ENCODE measurements at regions not wholly inside any gene's neighbourhood (a gene's known extent, or its start where the extent isn't known, plus 50 kb on each side); places are given as distances from the start of the nearest gene placed in this dataset.

DNA sequence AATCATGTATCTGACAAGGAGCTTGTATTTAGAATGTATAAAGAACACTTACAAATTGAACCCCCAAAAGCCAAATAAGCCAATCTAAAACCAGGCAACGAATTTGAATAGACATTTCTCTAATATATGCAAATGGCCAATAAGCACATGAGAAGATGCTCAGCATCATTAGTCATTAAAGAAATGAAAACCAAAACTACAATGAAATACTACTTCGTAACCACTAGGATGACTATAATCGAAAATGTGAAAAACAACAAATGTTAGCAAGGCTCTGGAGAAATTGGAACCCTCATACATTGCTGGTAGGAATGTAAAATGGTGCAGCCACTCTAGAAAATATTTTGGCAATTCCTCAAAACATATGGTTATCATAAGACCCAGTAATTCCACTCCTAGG, 105.8 kb upstream of the TOP1 start:
- no peak overlapping the region for H3K14ac ChIP-seq (ENCODE audit: insufficient read length)
- H3K4ac ChIP-seq (replicated peaks; ENCODE audit: insufficient read length, low read depth, low read length): no peak overlapping the region
- H3K79me1 ChIP-seq (ENCODE audit: low read depth, low read length): no peaks in the 10 kb centered on the region
- H2AK5ac ChIP-seq (ENCODE audit: low read depth, low read length): no peak overlapping the region
- H3K4me1 ChIP-seq (replicated peaks in 1 of 4; ENCODE audit: control insufficient read depth in 3 of 4, insufficient read depth in 4 of 4, low read length in 3 of 4): no peaks in the 10 kb centered on the region
- no peak overlapping the region for H2BK20ac ChIP-seq (ENCODE audit: low read length)
- H2BK5ac ChIP-seq (ENCODE audit: low read depth, low read length): no peak overlapping the region
- no peak overlapping the region for H3K23ac ChIP-seq (ENCODE audit: insufficient read length)
- H4K5ac ChIP-seq (ENCODE audit: insufficient read length, low read depth, low read length): no peak overlapping the region
- H3K36me3 ChIP-seq (ENCODE audit: control insufficient read depth in 2 of 4, insufficient read depth in 4 of 4, low read length in 3 of 4): no peaks in the 10 kb centered on the region
- H4K8ac ChIP-seq (ENCODE audit: extremely low read depth, insufficient read depth, low read length): no peak overlapping the region
- H3K4me2 ChIP-seq (ENCODE audit: insufficient read depth in 1 of 2, low read depth in 2 of 2, low read length in 2 of 2): no peak overlapping the region
- no peaks in the 10 kb centered on the region for H3K23me2 ChIP-seq (ENCODE audit: low read depth, low read length)
- WGBS, 2 experiments (ENCODE audit: extremely low coverage in 1 of 2, insufficient coverage in 1 of 2, insufficient read length in 1 of 2, insufficient replicate concordance in 2 of 2, low coverage in 1 of 2, low lambda C conversion rate in 2 of 2, missing lambda C conversion rate in 1 of 2): 91% methylated on average over 3 of the region's 3 CpGs; no CpG with 5 or more reads in 1 of the 2 experiments
- no peak overlapping the region for H3K9ac ChIP-seq (replicated peaks in 1 of 4; ENCODE audit: extremely low read depth in 1 of 4, low read depth in 3 of 4, low read length in 3 of 4)
- no peaks in the 10 kb centered on the region for H3K79me2 ChIP-seq (ENCODE audit: control insufficient read depth in 1 of 2, insufficient read depth in 2 of 2, low read length in 2 of 2)
- no peak overlapping the region for H3K27ac ChIP-seq (ENCODE audit: low read depth, low read length)
- H2AFZ ChIP-seq (ENCODE audit: low read length): no peak overlapping the region
- ChIA-PET POLR2A (ENCODE audit: partially characterized antibody) (no interaction called here), CTCF (ENCODE audit: partially characterized antibody) (interaction anchor here (1.2 to 1.5 kb wide), 2 partner anchors 9 to 40 kb away, joined by 3 to 4 read pairs; no protein-coding TSS in a partner anchor)
- no peaks in the 10 kb centered on the region for H4K20me1 ChIP-seq (replicated peaks in 1 of 2; ENCODE audit: control insufficient read depth in 1 of 2, insufficient read depth in 2 of 2, low read length in 2 of 2)
- no peak overlapping the region for H3K4me3 ChIP-seq (ENCODE audit: extremely low read depth in 1 of 4, insufficient read depth in 2 of 4, low read depth in 3 of 4, low read length in 4 of 4)
- no peak overlapping the region for H4K91ac ChIP-seq (replicated peaks; ENCODE audit: insufficient read length, low read length)
- no peaks in the 10 kb centered on the region for H3K27me3 ChIP-seq (replicated peaks in 1 of 4; ENCODE audit: control insufficient read depth in 3 of 4, extremely low read depth in 1 of 4, insufficient read depth in 3 of 4, low read length in 3 of 4)
- no peak overlapping the region for H3K56ac ChIP-seq (replicated peaks; ENCODE audit: insufficient read length, low read depth, low read length)
- H2BK15ac ChIP-seq (ENCODE audit: low read length): no peak overlapping the region
- DNase-seq (ENCODE audit: low read depth in 1 of 2, low spot score in 2 of 2) (no peak), FAIRE-seq (no peak)
- no peak overlapping the region for H3K18ac ChIP-seq (ENCODE audit: extremely low read depth, low read length)
- H3K9me3 ChIP-seq (ENCODE audit: insufficient read depth in 2 of 2, low read depth in 1 of 2, low read length in 1 of 2): no peaks in the 10 kb centered on the region
- no peak overlapping the region for H2BK12ac ChIP-seq (ENCODE audit: low read depth, low read length)
- no peak overlapping the region for H2BK120ac ChIP-seq (replicated peaks; ENCODE audit: low read depth, low read length)
- TF ChIP-seq, protein P1, sequence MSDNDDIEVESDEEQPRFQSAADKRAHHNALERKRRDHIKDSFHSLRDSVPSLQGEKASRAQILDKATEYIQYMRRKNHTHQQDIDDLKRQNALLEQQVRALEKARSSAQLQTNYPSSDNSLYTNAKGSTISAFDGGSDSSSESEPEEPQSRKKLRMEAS (IDR thresholded peaks at IDR 0.05): no peak
- TF ChIP-seq CHD1 (IDR thresholded peaks at IDR 0.05; ENCODE audit: low read depth, low read length) (no peak), RAD21 (IDR thresholded peaks at IDR 0.05 in 1 of 2, conservative IDR thresholded peaks at IDR 0.05 in 1 of 2; ENCODE audit: low read depth in 2 of 2, low read length in 2 of 2) (no peak), CTBP2 (IDR thresholded peaks at IDR 0.05; ENCODE audit: borderline replicate concordance, insufficient read depth, insufficient read length, low read length) (no peak), FOSL1 (IDR thresholded peaks at IDR 0.05; ENCODE audit: insufficient read depth, low read depth, low read length) (no peak), KDM1A (IDR thresholded peaks at IDR 0.05; ENCODE audit: borderline replicate concordance, low read length) (no peak), KDM5A (IDR thresholded peaks at IDR 0.05; ENCODE audit: low read length) (no peak), SIRT6 (IDR thresholded peaks at IDR 0.05; ENCODE audit: low read length) (no peak), SAP30 (IDR thresholded peaks at IDR 0.05; ENCODE audit: insufficient read depth, insufficient replicate concordance, low read length) (no peak), ZNF274 (IDR thresholded peaks at IDR 0.05; ENCODE audit: borderline replicate concordance, extremely low read depth, low read length) (no peak), NANOG (IDR thresholded peaks at IDR 0.05; ENCODE audit: insufficient read depth, low read depth, low read length, poor library complexity, severe bottlenecking) (no peak), TAF7 (optimal IDR thresholded peaks at IDR 0.05; ENCODE audit: borderline replicate concordance, low read depth, low read length) (no peak), CBX8 (IDR thresholded peaks at IDR 0.05; ENCODE audit: borderline replicate concordance, low read depth, low read length) (no peak), CEBPB (IDR thresholded peaks at IDR 0.05; ENCODE audit: low read depth, low read length) (no peak)
